Endodermal cell (in vitro differentiated cells): ENCODE measurements at regions not wholly inside any gene's neighbourhood (a gene's known extent, or its start where the extent isn't known, plus 50 kb on each side); places are given as distances from the start of the nearest gene placed in this dataset.

Source experiments
- DNase-seq: peaks from one replicate; pipeline ENCODE4 v3.0.0-alpha.2; 2017
- H3K27ac ChIP-seq: 2 replicates; pipeline ENCODE4 v1.5.1; 2013; ENCODE audit warnings: mild to moderate bottlenecking, low read depth, low read length, moderate library complexity
- H3K27me3 ChIP-seq: 2 replicates; pipeline ENCODE4 v1.6.1; 2013; ENCODE audit warnings: mild to moderate bottlenecking, low read length, moderate library complexity; ENCODE audit not compliant: insufficient read depth, control insufficient read depth, poor library complexity, severe bottlenecking
- H3K36me3 ChIP-seq: 2 replicates; pipeline ENCODE4 v1.7.0; 2013; ENCODE audit warnings: mild to moderate bottlenecking, low read length, moderate library complexity; ENCODE audit not compliant: control insufficient read depth, insufficient read depth
- H3K4me1 ChIP-seq: one replicate; pipeline ENCODE4 v1.7.0; 2013; ENCODE audit warnings: low read length; ENCODE audit not compliant: control insufficient read depth, insufficient read depth
- H3K4me3 ChIP-seq: 2 replicates; pipeline ENCODE4 v1.5.1; 2013; ENCODE audit warnings: mild to moderate bottlenecking, low read length, moderate library complexity
- H3K9ac ChIP-seq: 2 replicates; pipeline ENCODE4 v1.6.1; 2013; ENCODE audit warnings: mild to moderate bottlenecking, low read length, moderate library complexity; ENCODE audit not compliant: poor library complexity, severe bottlenecking; ENCODE audit errors: extremely low read depth
- H3K9me3 ChIP-seq: 2 replicates; pipeline ENCODE4 v1.6.1; 2013; ENCODE audit warnings: mild to moderate bottlenecking, low read length, moderate library complexity; ENCODE audit not compliant: control insufficient read depth
- H3K27ac Mint-ChIP-seq: 2 replicates; pipeline ENCODE4 v1.8.0; 2020; ENCODE audit warnings: mixed read lengths
- H3K27me3 Mint-ChIP-seq: 2 replicates; pipeline ENCODE4 v1.8.0; 2021; ENCODE audit warnings: mild to moderate bottlenecking, mixed read lengths; ENCODE audit not compliant: insufficient read depth
- H3K36me3 Mint-ChIP-seq: 2 replicates; pipeline ENCODE4 v1.8.0; 2020; ENCODE audit warnings: low read depth, mixed read lengths
- H3K4me1 Mint-ChIP-seq: 2 replicates; pipeline ENCODE4 v1.8.0; 2020; ENCODE audit warnings: mixed read lengths
- H3K4me3 Mint-ChIP-seq: 2 replicates; pipeline ENCODE4 v1.8.0; 2020; ENCODE audit warnings: mild to moderate bottlenecking, moderate library complexity, mixed read lengths
- H3K9me3 Mint-ChIP-seq: 2 replicates; pipeline ENCODE4 v1.8.0; 2020; ENCODE audit warnings: mild to moderate bottlenecking, mixed read lengths
- WGBS, 2 experiments: methylation state at CpG; one replicate each; pipeline versions ENCODE4 v1.1.5 to v1.1.7; 2013; ENCODE audit warnings: missing lambda C conversion rate in 2 of 2, mixed read lengths in 1 of 2; ENCODE audit not compliant: insufficient coverage in 1 of 2, insufficient read length in 1 of 2; 5-methylcytosine and 5-hydroxymethylcytosine counted together
- TF ChIP-seq, protein P1 (sequence below): fragments of 200-600 bp; sonication (generic); conservative IDR thresholded peaks from 2 replicates; pipeline ENCODE4 v1.5.0; 2021; ENCODE audit warnings: antibody characterized with exemption, mild to moderate bottlenecking

DNA sequence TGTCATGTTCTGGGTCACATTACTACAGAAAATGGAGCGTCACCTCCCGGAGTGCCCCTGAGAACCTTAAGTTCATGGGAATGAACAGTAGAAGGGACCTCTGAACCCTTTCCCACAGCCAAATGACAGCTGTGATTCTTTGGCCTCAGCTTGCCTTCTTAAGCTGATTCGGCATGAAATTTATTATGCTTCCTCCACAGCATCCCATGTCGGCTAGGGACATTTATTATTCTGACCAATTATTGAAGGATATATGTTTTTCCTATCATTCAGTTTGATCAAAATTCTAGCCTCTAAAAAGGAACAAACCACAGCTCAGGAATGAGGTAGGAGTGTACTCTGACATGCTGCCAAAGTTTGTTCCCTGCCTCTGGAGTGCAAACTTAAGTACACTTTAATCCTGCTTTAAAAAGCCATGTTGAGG is 440.6 kb downstream of the CETN3 start:
- no peaks in the 10 kb centered on the region for H3K36me3 Mint-ChIP-seq
- H3K27me3 Mint-ChIP-seq = no peaks in the 10 kb centered on the region
- Histone ChIP-seq H3K9me3 (no peaks in the 10 kb centered on the region), H3K27me3 (no peaks in the 10 kb centered on the region), H3K4me1 (no peaks in the 10 kb centered on the region), H3K9ac (no peak overlapping the region), H3K4me3 (no peak overlapping the region), H3K36me3 (no peaks in the 10 kb centered on the region), H3K27ac (peak overlapping the region; percentile 90)
- TF ChIP-seq, protein P1, sequence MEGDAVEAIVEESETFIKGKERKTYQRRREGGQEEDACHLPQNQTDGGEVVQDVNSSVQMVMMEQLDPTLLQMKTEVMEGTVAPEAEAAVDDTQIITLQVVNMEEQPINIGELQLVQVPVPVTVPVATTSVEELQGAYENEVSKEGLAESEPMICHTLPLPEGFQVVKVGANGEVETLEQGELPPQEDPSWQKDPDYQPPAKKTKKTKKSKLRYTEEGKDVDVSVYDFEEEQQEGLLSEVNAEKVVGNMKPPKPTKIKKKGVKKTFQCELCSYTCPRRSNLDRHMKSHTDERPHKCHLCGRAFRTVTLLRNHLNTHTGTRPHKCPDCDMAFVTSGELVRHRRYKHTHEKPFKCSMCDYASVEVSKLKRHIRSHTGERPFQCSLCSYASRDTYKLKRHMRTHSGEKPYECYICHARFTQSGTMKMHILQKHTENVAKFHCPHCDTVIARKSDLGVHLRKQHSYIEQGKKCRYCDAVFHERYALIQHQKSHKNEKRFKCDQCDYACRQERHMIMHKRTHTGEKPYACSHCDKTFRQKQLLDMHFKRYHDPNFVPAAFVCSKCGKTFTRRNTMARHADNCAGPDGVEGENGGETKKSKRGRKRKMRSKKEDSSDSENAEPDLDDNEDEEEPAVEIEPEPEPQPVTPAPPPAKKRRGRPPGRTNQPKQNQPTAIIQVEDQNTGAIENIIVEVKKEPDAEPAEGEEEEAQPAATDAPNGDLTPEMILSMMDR = no peak
- H3K4me3 Mint-ChIP-seq = no peak overlapping the region
- H3K9me3 Mint-ChIP-seq = no peaks in the 10 kb centered on the region
- no peak for DNase-seq
- no peaks in the 10 kb centered on the region for H3K4me1 Mint-ChIP-seq
- WGBS, 2 experiments = 80 to 83% methylated on average over 2 to 4 of the region's 4 CpGs
- H3K27ac Mint-ChIP-seq = no peak overlapping the region

DNA sequence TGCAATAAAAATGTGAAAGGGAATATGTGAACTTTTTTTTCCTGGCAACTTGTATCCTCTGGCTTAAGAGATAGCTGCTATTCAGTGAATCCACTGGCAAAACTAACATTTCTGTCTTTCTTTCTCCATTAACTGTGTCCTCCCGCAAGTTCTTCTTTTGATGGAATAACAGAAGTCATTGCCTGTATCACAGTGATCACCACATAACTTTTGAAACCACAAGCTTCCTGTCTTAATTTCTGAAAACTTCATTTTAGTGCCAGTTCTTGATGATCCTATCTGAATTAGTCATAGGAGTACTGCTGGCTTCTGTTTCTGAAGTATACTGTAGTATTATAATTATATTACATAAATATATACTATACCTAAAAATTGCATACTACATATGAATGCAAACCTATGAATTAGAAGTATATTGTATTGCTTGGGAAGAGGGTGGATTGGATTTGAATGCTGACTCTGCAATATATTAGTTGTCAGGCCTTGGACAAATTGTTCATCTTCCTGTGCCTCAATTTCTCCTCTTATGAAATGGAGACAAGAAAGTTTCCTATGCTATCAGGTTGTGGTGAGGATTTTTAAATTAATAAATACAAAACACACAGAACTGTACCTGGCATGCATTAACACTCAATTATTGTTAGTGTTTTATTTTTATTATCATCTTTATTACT is 441.6 kb downstream of the CETN3 start:
- TF ChIP-seq, protein P1 = no peak
- H3K9me3 Mint-ChIP-seq = no peaks in the 10 kb centered on the region
- Histone ChIP-seq H3K36me3 (no peaks in the 10 kb centered on the region), H3K27me3 (no peaks in the 10 kb centered on the region), H3K9me3 (no peaks in the 10 kb centered on the region), H3K4me1 (no peaks in the 10 kb centered on the region), H3K4me3 (no peak overlapping the region), H3K27ac (no peak overlapping the region), H3K9ac (no peak overlapping the region)
- no peak overlapping the region for H3K4me3 Mint-ChIP-seq
- DNase-seq = no peak
- no peak overlapping the region for H3K27ac Mint-ChIP-seq
- H3K27me3 Mint-ChIP-seq = no peaks in the 10 kb centered on the region
- 92 to 100% methylated on average over 1 of the region's 1 CpG for WGBS, 2 experiments
- no peaks in the 10 kb centered on the region for H3K4me1 Mint-ChIP-seq
- no peaks in the 10 kb centered on the region for H3K36me3 Mint-ChIP-seq

DNA sequence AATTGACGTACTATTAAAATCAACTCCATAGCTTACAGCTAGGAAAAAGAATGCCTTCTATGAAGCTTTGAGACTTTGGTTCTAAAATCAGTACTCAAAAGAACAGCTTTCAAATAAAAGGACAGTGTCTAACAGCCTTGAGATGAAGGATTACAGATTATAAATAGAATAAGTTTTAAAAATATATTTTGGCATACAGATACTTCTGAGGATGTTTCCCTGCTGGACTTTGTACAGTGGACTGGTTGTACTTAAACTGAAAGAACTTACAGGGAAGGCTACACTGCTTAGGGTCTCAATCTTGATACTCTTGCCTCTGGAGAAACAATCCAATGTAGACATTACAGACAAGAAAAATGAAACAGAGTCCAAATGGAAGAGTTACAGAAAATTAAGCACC is 452.7 kb downstream of the CETN3 start:
- Histone ChIP-seq H3K27ac (no peak overlapping the region), H3K9me3 (no peaks in the 10 kb centered on the region), H3K27me3 (no peaks in the 10 kb centered on the region), H3K36me3 (no peaks in the 10 kb centered on the region), H3K4me3 (no peak overlapping the region), H3K9ac (no peak overlapping the region), H3K4me1 (peaks cover 6% of the 10 kb centered on the region)
- WGBS, 2 experiments = 96 to 100% methylated on average over 1 of the region's 1 CpG
- no peaks in the 10 kb centered on the region for H3K27me3 Mint-ChIP-seq
- H3K4me1 Mint-ChIP-seq = peaks cover 32% of the 10 kb centered on the region
- no peaks in the 10 kb centered on the region for H3K9me3 Mint-ChIP-seq
- H3K36me3 Mint-ChIP-seq = no peaks in the 10 kb centered on the region
- DNase-seq = no peak
- TF ChIP-seq, protein P1 = no peak
- H3K27ac Mint-ChIP-seq = no peak overlapping the region
- no peak overlapping the region for H3K4me3 Mint-ChIP-seq
